Fibroblast of lung (primary cell): ENCODE measurements at regions not wholly inside any gene's neighbourhood (a gene's known extent, or its start where the extent isn't known, plus 50 kb on each side); places are given as distances from the start of the nearest gene placed in this dataset.
A peak's percentile ranks its signal among the peaks of the same experiment; 100 is the strongest.

Source experiments
- DNase-seq, 2 donors: peaks; one replicate each; pipeline versions ENCODE4 v3.0.0 to v3.0.0-alpha.2; 2010; ENCODE audit warnings: low read depth in 2 of 2
- H2AFZ ChIP-seq: 2 replicates; pipeline ENCODE4 v1.5.1; 2012; ENCODE audit warnings: low read length, control low read depth, inconsistent platforms
- H3K27ac ChIP-seq: 2 replicates; pipeline ENCODE4 v1.5.1; 2011; ENCODE audit warnings: low read length, control low read depth; ENCODE audit not compliant: insufficient read depth
- H3K27me3 ChIP-seq: 2 replicates; pipeline ENCODE4 v1.5.1; 2011; ENCODE audit warnings: mild to moderate bottlenecking, low read length; ENCODE audit not compliant: control insufficient read depth, insufficient read depth
- H3K36me3 ChIP-seq: 2 replicates; pipeline ENCODE4 v1.5.1; 2011; ENCODE audit warnings: low read length; ENCODE audit not compliant: control insufficient read depth, insufficient read depth
- H3K4me1 ChIP-seq: 2 replicates; pipeline ENCODE4 v1.5.1; 2011; ENCODE audit warnings: low read length; ENCODE audit not compliant: control insufficient read depth, insufficient read depth; ENCODE audit errors: extremely low read depth
- H3K4me2 ChIP-seq: 2 replicates; pipeline ENCODE4 v1.5.1; 2011; ENCODE audit warnings: low read length, control low read depth; ENCODE audit not compliant: insufficient read depth; ENCODE audit errors: extremely low read depth
- H3K4me3 ChIP-seq, 4 experiments: fragments of 200-600 bp in 1 of 4; sonication (generic) in 1 of 4; replicated peaks in 1 of 4; 2 replicates each; pipeline ENCODE4 v1.5.1; 2011 to 2016; ENCODE audit warnings: low read length in 4 of 4, low read depth in 3 of 4, mild to moderate bottlenecking in 3 of 4, control low read depth in 2 of 4, inconsistent platforms in 1 of 4, mixed read lengths in 1 of 4; ENCODE audit not compliant: insufficient read depth in 1 of 4; ENCODE audit errors: control extremely low read depth in 1 of 4
- H3K79me2 ChIP-seq: 2 replicates; pipeline ENCODE4 v1.5.1; 2012; ENCODE audit warnings: mild to moderate bottlenecking, low read length, inconsistent platforms; ENCODE audit not compliant: control insufficient read depth, insufficient read depth
- H3K9ac ChIP-seq: 2 replicates; pipeline ENCODE4 v1.5.1; 2011; ENCODE audit warnings: mild to moderate bottlenecking, low read length, control low read depth; ENCODE audit not compliant: insufficient read depth
- H3K9me3 ChIP-seq: 2 replicates; pipeline ENCODE4 v1.5.1; 2012; ENCODE audit warnings: low read depth, low read length; ENCODE audit not compliant: control insufficient read depth, insufficient read depth
- H4K20me1 ChIP-seq: 2 replicates; pipeline ENCODE4 v1.5.1; 2011; ENCODE audit warnings: low read length; ENCODE audit not compliant: control insufficient read depth, insufficient read depth; ENCODE audit errors: extremely low read depth
- EZH2 ChIP-seq: IDR thresholded peaks from 2 replicates; pipeline ENCODE4 v1.5.1; 2012; ENCODE audit warnings: low read length, control low read depth, mild to moderate bottlenecking; ENCODE audit errors: missing control alignments
- TF ChIP-seq, protein P1 (sequence below), 2 donors: IDR thresholded peaks in 1 of 2; conservative IDR thresholded peaks in 1 of 2; 1 replicate in 1 of 2; 2 replicates in 1 of 2; pipeline ENCODE4 v1.5.1; 2011 to 2012; ENCODE audit warnings: low read length in 2 of 2, control low read depth in 1 of 2, inconsistent platforms in 1 of 2, low read depth in 1 of 2, mild to moderate bottlenecking in 1 of 2

DNA sequence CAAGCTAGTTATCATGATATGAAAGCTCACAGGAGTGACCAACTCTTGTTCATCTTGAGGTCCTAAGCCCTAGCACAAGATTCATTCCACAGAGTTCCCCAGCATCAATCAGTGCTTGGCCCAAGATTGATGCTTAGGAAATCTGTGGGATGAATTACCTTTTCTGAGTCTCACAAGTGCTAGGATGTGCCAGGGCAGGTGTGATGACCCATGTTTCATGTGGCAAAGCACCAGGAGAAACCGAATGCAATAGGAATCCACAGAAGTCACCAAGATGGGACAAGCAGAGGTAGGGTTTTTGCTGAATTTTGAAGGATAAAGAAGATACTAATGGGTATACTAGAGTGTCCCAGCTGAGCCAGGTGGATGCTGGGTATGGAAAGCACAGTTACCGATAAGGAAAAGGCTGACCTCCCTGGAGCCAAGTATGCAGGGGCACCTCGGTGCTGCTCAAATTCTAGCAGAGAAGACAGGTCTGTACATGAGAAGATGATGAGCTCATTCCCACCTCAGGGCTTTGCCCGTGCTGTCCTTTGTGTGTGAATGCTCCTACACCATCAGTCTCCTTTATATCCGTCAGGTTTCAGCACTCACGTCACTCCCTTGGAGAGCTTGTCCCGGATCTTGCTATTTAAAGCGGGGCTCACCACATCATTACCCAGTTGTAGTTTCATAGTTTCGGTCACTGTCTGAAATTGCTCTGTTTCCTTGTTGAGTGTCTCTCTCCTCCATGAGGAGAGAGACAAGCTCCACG lies 168.9 kb upstream of the TSC22D1 start:
- Histone ChIP-seq H3K9ac (no peak overlapping the region), H3K9me3 (no peaks in the 10 kb centered on the region), H4K20me1 (no peaks in the 10 kb centered on the region), H3K4me3 (no peak overlapping the region), H3K27ac (no peak overlapping the region), H3K27me3 (no peaks in the 10 kb centered on the region), H3K4me1 (no peaks in the 10 kb centered on the region), H3K36me3 (no peaks in the 10 kb centered on the region), H3K79me2 (no peaks in the 10 kb centered on the region), H2AFZ (no peak overlapping the region), H3K4me2 (no peak overlapping the region)
- no peak for DNase-seq
- no peak for TF ChIP-seq EZH2

DNA sequence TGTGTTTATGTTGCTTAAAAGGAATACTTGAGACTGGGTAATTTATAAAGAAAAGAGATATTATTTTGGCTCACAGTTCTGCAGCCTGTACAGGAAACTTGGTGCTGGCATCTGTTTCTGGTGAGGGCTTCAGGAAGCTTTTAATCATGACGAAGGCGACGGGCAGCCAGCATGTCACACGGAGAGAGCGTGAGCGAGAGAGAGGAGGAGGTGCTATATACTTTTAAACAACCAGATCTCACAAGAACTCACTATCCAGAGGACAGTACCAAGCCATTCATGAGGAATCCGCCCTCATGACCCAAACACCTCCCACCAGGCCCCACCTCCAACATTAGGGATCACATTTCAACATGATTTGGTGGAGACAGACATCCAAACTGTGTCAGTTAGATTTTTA lies 163.4 kb upstream of the TSC22D1 start:
- Histone ChIP-seq H2AFZ (no peak overlapping the region), H3K27me3 (no peaks in the 10 kb centered on the region), H3K4me2 (no peak overlapping the region), H3K9me3 (no peaks in the 10 kb centered on the region), H3K79me2 (no peaks in the 10 kb centered on the region), H3K4me1 (no peaks in the 10 kb centered on the region), H3K36me3 (no peaks in the 10 kb centered on the region), H4K20me1 (no peaks in the 10 kb centered on the region), H3K9ac (no peak overlapping the region), H3K27ac (no peak overlapping the region), H3K4me3 (no peak overlapping the region)
- peak in 1 of 2 donors; percentile 14 for DNase-seq
- TF ChIP-seq EZH2: no peak

DNA sequence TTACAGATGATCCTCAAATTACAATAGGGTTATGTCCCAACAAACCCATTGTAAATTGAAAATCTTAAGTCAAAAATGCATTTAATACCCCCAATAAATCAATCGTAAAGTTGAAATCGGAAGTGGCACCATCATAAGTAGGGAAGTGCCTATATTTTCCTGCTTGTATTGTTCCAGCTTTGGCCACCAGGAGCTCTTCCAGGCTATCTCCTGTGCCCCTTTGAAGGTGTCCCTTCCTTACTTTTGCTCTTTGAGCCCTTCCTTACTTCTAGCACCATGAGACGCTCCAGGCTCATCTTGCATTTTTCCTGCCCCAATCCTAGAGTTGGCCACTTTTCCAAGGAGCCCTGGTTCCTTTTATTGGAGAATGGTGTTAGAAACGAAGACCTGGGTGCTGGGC lies 163.0 kb upstream of the TSC22D1 start:
- Histone ChIP-seq H3K9ac (no peak overlapping the region), H3K4me2 (no peak overlapping the region), H3K4me1 (peaks cover 2% of the 10 kb centered on the region), H4K20me1 (no peaks in the 10 kb centered on the region), H3K27me3 (no peaks in the 10 kb centered on the region), H3K36me3 (no peaks in the 10 kb centered on the region), H3K4me3 (no peak overlapping the region), H3K9me3 (no peaks in the 10 kb centered on the region), H3K27ac (no peak overlapping the region), H2AFZ (no peak overlapping the region), H3K79me2 (no peaks in the 10 kb centered on the region)
- TF ChIP-seq EZH2: no peak
- TF ChIP-seq, protein P1, sequence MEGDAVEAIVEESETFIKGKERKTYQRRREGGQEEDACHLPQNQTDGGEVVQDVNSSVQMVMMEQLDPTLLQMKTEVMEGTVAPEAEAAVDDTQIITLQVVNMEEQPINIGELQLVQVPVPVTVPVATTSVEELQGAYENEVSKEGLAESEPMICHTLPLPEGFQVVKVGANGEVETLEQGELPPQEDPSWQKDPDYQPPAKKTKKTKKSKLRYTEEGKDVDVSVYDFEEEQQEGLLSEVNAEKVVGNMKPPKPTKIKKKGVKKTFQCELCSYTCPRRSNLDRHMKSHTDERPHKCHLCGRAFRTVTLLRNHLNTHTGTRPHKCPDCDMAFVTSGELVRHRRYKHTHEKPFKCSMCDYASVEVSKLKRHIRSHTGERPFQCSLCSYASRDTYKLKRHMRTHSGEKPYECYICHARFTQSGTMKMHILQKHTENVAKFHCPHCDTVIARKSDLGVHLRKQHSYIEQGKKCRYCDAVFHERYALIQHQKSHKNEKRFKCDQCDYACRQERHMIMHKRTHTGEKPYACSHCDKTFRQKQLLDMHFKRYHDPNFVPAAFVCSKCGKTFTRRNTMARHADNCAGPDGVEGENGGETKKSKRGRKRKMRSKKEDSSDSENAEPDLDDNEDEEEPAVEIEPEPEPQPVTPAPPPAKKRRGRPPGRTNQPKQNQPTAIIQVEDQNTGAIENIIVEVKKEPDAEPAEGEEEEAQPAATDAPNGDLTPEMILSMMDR (conservative IDR thresholded peaks at IDR 0.05 in 1 of 2, IDR thresholded peaks at IDR 0.05 in 1 of 2; ENCODE audit: low read depth in 1 of 2, low read length in 2 of 2): peak in 1 of 2 donors; percentile 24
- DNase-seq: no peak

DNA sequence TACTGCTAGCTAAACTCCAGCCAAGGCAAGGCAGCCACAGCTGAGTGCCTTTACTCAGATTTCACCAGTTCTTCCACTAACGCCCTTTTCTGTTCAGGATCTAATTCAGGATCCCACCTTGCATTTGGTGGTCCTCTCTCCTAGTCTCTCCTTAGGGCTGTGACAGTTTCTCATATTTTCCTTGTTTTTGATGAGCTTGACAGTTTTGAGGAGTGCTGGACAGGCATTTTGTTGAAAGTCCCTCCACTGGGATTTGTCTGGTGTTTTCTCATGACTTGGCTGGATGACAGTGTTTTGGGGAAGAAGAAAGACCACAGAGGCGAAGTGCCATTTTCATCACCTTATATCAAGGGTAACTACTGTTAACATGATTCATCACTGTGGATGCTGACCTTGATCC lies 162.3 kb upstream of the TSC22D1 start:
- no peak overlapping the region for H3K9ac ChIP-seq
- no peak overlapping the region for H2AFZ ChIP-seq
- H3K4me2 ChIP-seq: no peak overlapping the region
- no peak overlapping the region for H3K4me3 ChIP-seq
- no peaks in the 10 kb centered on the region for H3K27me3 ChIP-seq
- no peaks in the 10 kb centered on the region for H3K9me3 ChIP-seq
- H3K36me3 ChIP-seq: no peaks in the 10 kb centered on the region
- no peaks in the 10 kb centered on the region for H3K79me2 ChIP-seq
- H4K20me1 ChIP-seq: no peaks in the 10 kb centered on the region
- peaks cover 2% of the 10 kb centered on the region for H3K4me1 ChIP-seq
- no peak for TF ChIP-seq EZH2
- TF ChIP-seq, protein P1 (conservative IDR thresholded peaks at IDR 0.05 in 1 of 2, IDR thresholded peaks at IDR 0.05 in 1 of 2; ENCODE audit: low read depth in 1 of 2, low read length in 2 of 2): no peak
- H3K27ac ChIP-seq: no peak overlapping the region
- no peak for DNase-seq
